ENCODE measurements at regions not wholly inside any gene's neighbourhood (a gene's known extent, or its start where the extent isn't known, plus 50 kb on each side); places are given as distances from the start of the nearest gene placed in this dataset.

GRCh38 chr17:71978435-71978834 is 142.4 kb upstream of the SOX9 start (continued):
- no peak for TF ChIP-seq CHD7 (IDR thresholded peaks at IDR 0.05; ENCODE audit: insufficient replicate concordance, low read length)
- no peak for TF ChIP-seq BACH1 (IDR thresholded peaks at IDR 0.05; ENCODE audit: low read length)
- TF ChIP-seq SP4 (IDR thresholded peaks at IDR 0.05; ENCODE audit: low read length) = no peak
- no peak for TF ChIP-seq JUN (IDR thresholded peaks at IDR 0.05; ENCODE audit: low read depth, low read length)
- TF ChIP-seq CEBPB (IDR thresholded peaks at IDR 0.05; ENCODE audit: low read depth, low read length) = no peak
- TF ChIP-seq ATF2 (IDR thresholded peaks at IDR 0.05; ENCODE audit: low read length) = no peak
- TF ChIP-seq SP1 (IDR thresholded peaks at IDR 0.05; ENCODE audit: low read depth, low read length) = no peak
- no peak for TF ChIP-seq PHF8 (conservative IDR thresholded peaks at IDR 0.05; ENCODE audit: low read depth, low read length)
- no peak for TF ChIP-seq SIX5 (IDR thresholded peaks at IDR 0.05; ENCODE audit: low read depth, low read length)
